Caco-2 (cell line): ENCODE measurements at regions not wholly inside any gene's neighbourhood (a gene's known extent, or its start where the extent isn't known, plus 50 kb on each side); places are given as distances from the start of the nearest gene placed in this dataset.

Experiments used
- BruUV-seq: library from RNA; stranded (reverse); fragments of 400-500 nt; replicated peaks from 2 replicates; lab custom pipeline; 2021; lab: Mats Ljungman, UMichigan
- CTCF ChIA-PET: fragments of 300-600 bp; sonication (Branson Sonifier 250); formaldehyde crosslinking; loops from one replicate; lab custom pipeline; 2022; ENCODE audit warnings: antibody characterized with exemption; lab: Charles Lee
- POLR2A ChIA-PET: fragments of 300-600 bp; sonication (Branson Sonifier 250); formaldehyde crosslinking; loops from one replicate; lab custom pipeline; 2022; ENCODE audit warnings: antibody characterized with exemption; lab: Charles Lee
- DNase-seq, 2 experiments: peaks; one replicate each; pipeline versions ENCODE4 v3.0.0 to v3.0.0-alpha.2; 2020 to 2022
- H3K27me3 ChIP-seq: replicated peaks from 2 replicates; pipeline ENCODE4 v1.6.0; 2011; ENCODE audit warnings: low read length; ENCODE audit not compliant: control insufficient read depth, insufficient read depth
- H3K36me3 ChIP-seq: 2 replicates; pipeline ENCODE4 v1.5.1; 2011; ENCODE audit warnings: low read length; ENCODE audit not compliant: control insufficient read depth, insufficient read depth
- H3K4me1 ChIP-seq: fragments of 250-450 bp; sonication (Bioruptor Pico); 2 replicates; pipeline ENCODE4 v1.5.1; 2020; ENCODE audit warnings: mild to moderate bottlenecking
- H3K4me3 ChIP-seq: 2 replicates; pipeline ENCODE4 v1.5.1; 2011; ENCODE audit warnings: low read depth, mild to moderate bottlenecking, control low read depth, low read length
- H3K9me3 ChIP-seq: fragments of 250-450 bp; sonication (Bioruptor Pico); 2 replicates; pipeline ENCODE4 v1.5.1; 2020; ENCODE audit warnings: mild to moderate bottlenecking, moderate library complexity
- H3K27ac Mint-ChIP-seq: one replicate; pipeline ENCODE4 v1.8.0; 2022; ENCODE audit warnings: mixed read lengths; ENCODE audit not compliant: unreplicated experiment
- H3K27me3 Mint-ChIP-seq: one replicate; pipeline ENCODE4 v1.8.0; 2022; ENCODE audit warnings: mixed read lengths; ENCODE audit not compliant: insufficient read depth, unreplicated experiment
- H3K36me3 Mint-ChIP-seq: one replicate; pipeline ENCODE4 v1.8.0; 2022; ENCODE audit warnings: mild to moderate bottlenecking, mixed read lengths; ENCODE audit not compliant: insufficient read depth, unreplicated experiment
- H3K4me1 Mint-ChIP-seq: one replicate; pipeline ENCODE4 v1.8.0; 2022; ENCODE audit warnings: low read depth, mixed read lengths; ENCODE audit not compliant: unreplicated experiment
- H3K4me3 Mint-ChIP-seq: one replicate; pipeline ENCODE4 v1.8.0; 2022; ENCODE audit warnings: mild to moderate bottlenecking, moderate library complexity, mixed read lengths; ENCODE audit not compliant: unreplicated experiment
- H3K9me3 Mint-ChIP-seq: one replicate; pipeline ENCODE4 v1.8.0; 2022; ENCODE audit warnings: mixed read lengths; ENCODE audit not compliant: unreplicated experiment
- CTCF ChIP-seq, 2 experiments: fragments of 200-600 bp in 1 of 2; IDR thresholded peaks; 1 replicate in 1 of 2; 2 replicates in 1 of 2; pipeline versions ENCODE4 v1.5.1 to v1.8.0; 2011 to 2022; ENCODE audit warnings: antibody characterized with exemption in 1 of 2, control low read depth in 1 of 2, inconsistent platforms in 1 of 2, low read depth in 1 of 2, low read length in 1 of 2, mild to moderate bottlenecking in 1 of 2, moderate library complexity in 1 of 2; ENCODE audit not compliant: insufficient read depth in 1 of 2, severe bottlenecking in 1 of 2, unreplicated experiment in 1 of 2
- intact Hi-C: fragments of 100-400 bp; cut with micrococcal nuclease; formaldehyde crosslinking; loops from one replicate; pipeline ENCODE4 v1.10.0; 2022; ENCODE audit not compliant: unreplicated experiment

GRCh38 chr1:165055581-165055980, 300.9 kb downstream of the LMX1A start:
- peaks cover 13% of the 10 kb centered on the region for H3K27me3 Mint-ChIP-seq
- BruUV-seq, result no TSS peak
- Histone ChIP-seq H3K36me3 (no peaks in the 10 kb centered on the region), H3K27me3 (no peaks in the 10 kb centered on the region), H3K9me3 (no peaks in the 10 kb centered on the region), H3K4me1 (no peaks in the 10 kb centered on the region), H3K4me3 (no peak overlapping the region)
- no peak for TF ChIP-seq CTCF (IDR thresholded peaks at IDR 0.05; ENCODE audit: insufficient read depth in 1 of 2, low read depth in 1 of 2, low read length in 1 of 2, severe bottlenecking in 1 of 2, unreplicated experiment in 1 of 2)
- H3K4me1 Mint-ChIP-seq, result no peaks in the 10 kb centered on the region
- no peaks in the 10 kb centered on the region for H3K9me3 Mint-ChIP-seq
- DNase-seq, result no peak
- intact Hi-C loops, result no loop called here
- ChIA-PET CTCF (no interaction called here), POLR2A (no interaction called here)
- H3K4me3 Mint-ChIP-seq, result no peak overlapping the region
- H3K27ac Mint-ChIP-seq, result no peak overlapping the region
- no peaks in the 10 kb centered on the region for H3K36me3 Mint-ChIP-seq

- no peaks in the 10 kb centered on the region for H3K4me1 ChIP-seq
- Mint-ChIP-seq H3K27me3 (peaks cover 16% of the 10 kb centered on the region), H3K4me3 (no peak overlapping the region), H3K36me3 (no peaks in the 10 kb centered on the region), H3K27ac (no peak overlapping the region), H3K9me3 (no peaks in the 10 kb centered on the region), H3K4me1 (peaks cover 8% of the 10 kb centered on the region)
- no peak overlapping the region for H3K4me3 ChIP-seq
- ChIA-PET POLR2A (no interaction called here), CTCF (no interaction called here)
- DNase-seq, result no peak
- no peak for TF ChIP-seq CTCF (IDR thresholded peaks at IDR 0.05; ENCODE audit: insufficient read depth in 1 of 2, low read depth in 1 of 2, low read length in 1 of 2, severe bottlenecking in 1 of 2, unreplicated experiment in 1 of 2)
- H3K27me3 ChIP-seq, result no peaks in the 10 kb centered on the region
- intact Hi-C loops, result no loop called here
- H3K9me3 ChIP-seq, result no peaks in the 10 kb centered on the region
- no TSS peak for BruUV-seq
- H3K36me3 ChIP-seq, result no peaks in the 10 kb centered on the region
These were observed 301.9 kb downstream of the LMX1A start for GRCh38 chr1:165054627-165055026.

GRCh38 chr1:165053351-165053750, 303.2 kb downstream of the LMX1A start:
- POLR2A ChIA-PET, result no interaction called here
- no peak overlapping the region for H3K27ac Mint-ChIP-seq
- DNase-seq, result no peak
- peaks cover 11% of the 10 kb centered on the region for H3K27me3 Mint-ChIP-seq
- H3K27me3 ChIP-seq, result no peaks in the 10 kb centered on the region
- H3K36me3 Mint-ChIP-seq, result no peaks in the 10 kb centered on the region
- H3K4me1 ChIP-seq, result no peaks in the 10 kb centered on the region
- no peaks in the 10 kb centered on the region for H3K9me3 Mint-ChIP-seq
- intact Hi-C loops, result no loop called here
- no peak overlapping the region for H3K4me3 ChIP-seq
- no peaks in the 10 kb centered on the region for H3K36me3 ChIP-seq
- no TSS peak for BruUV-seq
- CTCF ChIA-PET, result no interaction called here
- H3K4me1 Mint-ChIP-seq, result peaks cover 8% of the 10 kb centered on the region
- no peaks in the 10 kb centered on the region for H3K9me3 ChIP-seq
- TF ChIP-seq CTCF (IDR thresholded peaks at IDR 0.05; ENCODE audit: insufficient read depth in 1 of 2, low read depth in 1 of 2, low read length in 1 of 2, severe bottlenecking in 1 of 2, unreplicated experiment in 1 of 2), result no peak
- no peak overlapping the region for H3K4me3 Mint-ChIP-seq
